GM18519 (cell line): ENCODE measurements at regions not wholly inside any gene's neighbourhood (a gene's known extent, or its start where the extent isn't known, plus 50 kb on each side); places are given as distances from the start of the nearest gene placed in this dataset.

ENCODE experiments used
- ATAC-seq: cut with Tn5 transposase; IDR thresholded peaks from one replicate; pipeline ENCODE4 v1.9.1; 2021; ENCODE audit warnings: mild to moderate bottlenecking, moderate library complexity; ENCODE audit not compliant: unreplicated experiment, low FRiP score

DNA sequence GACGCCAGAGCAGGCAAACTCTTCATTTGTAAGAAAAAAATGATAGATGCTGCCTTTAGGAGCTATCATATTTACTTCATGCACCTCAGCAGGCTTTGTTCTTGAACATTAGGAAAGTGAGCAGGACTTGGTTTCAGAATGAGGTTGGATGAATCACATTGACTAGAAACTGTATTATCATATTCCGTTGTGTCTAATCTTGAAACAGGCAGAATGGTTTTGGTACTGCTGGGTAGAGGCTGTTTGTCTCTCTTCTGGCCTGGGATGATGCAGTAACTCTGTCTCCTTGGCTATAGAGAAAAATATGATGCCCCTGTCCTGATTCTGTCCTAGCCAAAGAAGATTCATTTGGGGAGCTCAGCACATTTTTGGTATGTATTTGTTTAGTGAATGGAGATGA, 344.2 kb upstream of the GRM7 start:
- ATAC-seq: no peak

DNA sequence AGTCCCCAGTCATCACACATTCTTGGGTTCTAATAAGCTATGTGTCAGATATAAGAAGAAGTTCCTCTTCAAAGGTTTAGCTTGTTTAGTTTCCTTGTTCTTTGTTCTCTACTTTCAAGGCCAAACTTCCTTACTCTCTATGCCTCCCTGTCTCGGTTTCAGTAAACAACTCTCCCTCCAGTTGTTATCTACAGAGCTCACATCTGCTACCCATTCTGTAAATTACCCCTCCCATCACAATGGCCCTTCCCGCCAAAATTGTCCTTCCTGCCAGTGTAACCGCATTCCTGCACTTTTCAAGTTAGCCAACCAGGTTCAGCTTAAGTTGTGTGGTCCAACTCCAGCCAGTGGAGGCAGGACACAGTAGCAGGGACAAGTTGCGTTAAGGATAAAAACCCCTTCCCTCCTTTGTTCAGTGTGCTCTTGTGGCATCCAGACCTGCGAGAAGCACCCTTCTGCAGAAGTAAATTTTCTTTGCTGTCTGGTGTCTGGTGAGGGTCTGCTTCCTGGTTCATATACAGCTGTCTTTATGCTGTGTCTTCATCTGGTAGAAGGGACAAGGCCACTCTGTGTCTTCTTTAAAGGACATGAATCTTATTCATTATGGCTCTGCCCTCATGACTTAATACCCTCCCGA, 342.1 kb upstream of the GRM7 start:
- no peak for ATAC-seq

DNA sequence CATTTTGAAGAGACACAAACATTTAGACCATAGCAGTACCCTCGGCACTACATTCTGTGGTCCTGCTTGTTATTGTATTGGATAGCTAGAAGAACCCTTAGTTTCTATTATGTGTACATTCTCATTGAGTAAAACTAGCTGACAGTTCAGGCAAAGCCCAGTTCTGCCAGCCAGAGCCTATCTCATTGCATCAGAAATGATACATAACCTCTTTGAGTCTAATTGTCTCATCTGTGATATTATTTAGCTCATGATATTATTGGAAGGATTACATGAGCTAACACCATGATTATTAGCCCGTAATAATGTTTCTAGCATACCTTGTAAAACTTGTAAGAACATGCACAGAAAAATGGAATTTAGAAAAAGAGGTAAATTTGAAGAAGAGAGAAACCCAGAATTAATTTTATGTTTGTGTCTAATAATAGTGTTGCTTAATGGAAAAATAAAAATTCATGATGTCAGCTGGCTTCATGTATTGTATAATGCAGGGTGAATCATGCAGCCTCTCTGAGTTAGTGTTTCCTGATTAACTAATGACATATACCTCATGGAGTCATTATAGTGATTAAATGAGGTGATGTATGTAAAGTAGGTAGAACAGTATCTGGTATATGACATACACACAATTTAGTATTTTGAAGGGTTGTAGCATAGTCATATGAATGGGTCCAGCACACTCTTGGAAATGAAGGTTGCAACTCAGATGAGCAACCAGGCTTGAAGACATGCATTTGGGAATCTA, 339.4 kb upstream of the GRM7 start:
- no peak for ATAC-seq

DNA sequence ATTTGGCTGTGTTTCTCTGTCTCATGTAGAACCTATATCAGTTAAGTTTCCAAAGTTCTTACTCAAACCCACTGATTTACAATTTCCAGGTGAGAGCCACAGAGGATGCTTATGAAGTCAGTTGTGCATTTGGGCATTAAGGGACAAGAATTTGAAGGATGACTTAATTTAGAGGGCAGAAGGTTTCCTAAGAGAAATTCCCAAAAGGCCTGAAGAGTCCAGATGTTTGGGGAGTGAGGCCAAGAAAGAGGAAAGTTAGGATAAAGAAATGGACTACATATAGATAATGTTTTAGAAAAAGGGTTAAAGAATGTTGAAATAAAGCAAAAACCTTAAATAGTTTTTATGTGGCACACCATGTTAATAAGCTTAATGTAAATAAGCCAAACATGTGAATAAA, 338.7 kb upstream of the GRM7 start:
- no peak for ATAC-seq

DNA sequence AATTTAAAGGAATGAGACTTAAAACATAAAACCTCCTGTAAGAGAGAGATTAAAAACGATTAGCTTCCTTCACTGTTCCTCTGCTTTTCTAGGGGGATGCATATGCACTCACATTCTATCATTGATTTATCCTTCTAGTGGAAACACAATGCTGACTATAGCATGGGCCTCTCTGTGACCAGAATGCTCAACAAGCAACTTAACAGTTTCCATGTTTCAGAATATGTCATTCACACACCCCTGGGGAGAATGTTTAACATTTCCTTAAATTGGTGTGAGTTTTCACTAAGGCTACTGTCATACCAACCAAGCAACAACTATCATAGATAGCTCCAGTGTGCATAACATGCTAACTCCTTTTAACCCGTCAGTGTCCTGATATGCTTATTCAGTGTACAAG, 337.9 kb upstream of the GRM7 start:
- no peak for ATAC-seq

DNA sequence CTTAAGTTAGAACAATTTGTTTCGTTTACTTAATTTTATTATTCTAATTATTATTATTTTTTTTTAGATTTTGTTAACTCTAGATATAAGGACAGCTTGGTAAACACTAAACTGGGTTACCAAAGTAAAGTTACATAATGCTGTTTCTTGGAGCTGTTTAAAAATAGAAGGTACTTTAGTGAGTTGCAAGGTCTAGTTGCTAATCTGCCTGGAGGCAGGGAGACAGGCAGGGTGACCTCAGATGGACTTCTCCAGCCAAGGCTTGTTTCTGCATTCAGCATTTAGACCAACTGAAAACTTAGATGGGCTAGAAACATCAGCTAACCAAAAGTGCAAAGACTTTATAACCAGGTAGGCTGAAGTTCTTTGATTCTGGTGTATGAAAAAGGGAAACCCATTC, 336.4 kb upstream of the GRM7 start:
- no peak for ATAC-seq

DNA sequence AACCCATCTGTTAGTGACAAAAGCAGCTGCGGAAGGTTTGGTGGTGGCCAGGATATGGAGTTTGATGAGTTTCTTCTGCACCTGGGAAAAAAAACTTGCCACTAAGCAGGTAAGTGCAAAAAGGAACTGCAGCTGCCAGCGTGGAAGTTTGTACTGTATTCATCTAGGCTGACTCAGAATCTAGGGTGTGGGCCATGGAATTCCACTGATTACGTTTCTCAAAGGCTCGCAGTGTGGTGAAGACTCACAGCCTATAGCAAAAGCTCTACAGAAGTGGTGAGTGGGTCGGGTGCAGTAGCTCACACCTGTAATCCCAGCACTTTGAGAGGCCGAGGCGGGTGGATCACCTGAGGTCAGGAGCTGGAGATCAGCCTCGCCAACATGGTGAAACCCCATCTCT, 334.6 kb upstream of the GRM7 start:
- no peak for ATAC-seq

DNA sequence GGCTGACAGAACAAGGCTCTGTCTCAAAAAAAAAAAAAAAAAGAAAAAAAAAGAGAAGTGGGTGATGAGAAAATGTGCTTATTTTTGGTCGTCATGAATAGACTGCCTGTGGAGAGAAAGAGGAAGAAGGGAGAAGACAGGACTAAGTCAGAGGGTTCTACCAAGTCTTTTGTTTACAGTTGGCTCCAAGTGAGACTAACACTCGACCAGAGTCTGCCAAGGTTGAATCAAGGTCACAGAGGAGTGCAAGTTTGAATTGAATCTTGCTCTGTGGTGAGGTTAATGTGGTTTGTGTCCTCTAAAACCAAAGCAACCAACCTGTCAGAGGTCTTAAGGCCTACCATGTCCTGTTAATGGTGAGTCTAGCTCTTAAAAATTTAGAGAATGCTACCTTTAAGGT, 334.1 kb upstream of the GRM7 start:
- ATAC-seq: no peak

DNA sequence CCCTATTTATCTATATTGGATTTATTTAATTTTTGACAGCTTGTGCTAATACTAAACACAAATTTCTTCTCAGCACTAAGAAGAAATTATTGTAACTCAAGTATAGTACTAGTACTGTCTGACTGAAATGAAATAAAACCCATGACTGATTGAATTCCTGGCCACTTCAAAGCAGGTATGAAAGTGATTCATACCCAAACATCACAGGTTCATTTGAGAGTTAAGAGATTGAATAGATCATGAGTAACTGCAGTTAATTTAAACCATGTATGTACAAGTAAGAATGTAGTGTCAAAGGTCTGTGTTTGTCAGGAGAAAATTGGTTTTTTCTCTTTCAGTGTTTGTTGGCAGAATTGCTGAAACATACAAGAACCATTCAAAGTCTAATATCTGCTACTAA, 332.0 kb upstream of the GRM7 start:
- no peak for ATAC-seq

DNA sequence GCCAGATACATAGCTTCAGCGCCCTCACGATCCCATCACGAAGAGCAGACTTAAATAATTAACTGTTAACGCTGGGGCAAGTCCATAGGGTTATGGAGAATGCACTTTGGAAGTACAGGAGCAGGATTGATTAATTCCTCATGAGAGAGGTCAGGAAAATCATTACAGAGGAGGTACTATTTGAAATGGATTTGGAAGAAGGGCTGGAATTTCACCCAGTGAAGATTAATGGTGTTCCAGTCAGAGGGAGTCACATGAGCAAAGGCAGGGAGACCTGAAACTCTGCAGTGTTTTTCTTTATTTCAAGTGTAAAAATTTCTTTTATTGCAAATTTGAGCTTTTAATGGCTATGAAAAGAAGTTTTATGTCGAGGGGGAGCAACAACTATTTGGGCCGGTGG, 329.8 kb upstream of the GRM7 start:
- no peak for ATAC-seq

DNA sequence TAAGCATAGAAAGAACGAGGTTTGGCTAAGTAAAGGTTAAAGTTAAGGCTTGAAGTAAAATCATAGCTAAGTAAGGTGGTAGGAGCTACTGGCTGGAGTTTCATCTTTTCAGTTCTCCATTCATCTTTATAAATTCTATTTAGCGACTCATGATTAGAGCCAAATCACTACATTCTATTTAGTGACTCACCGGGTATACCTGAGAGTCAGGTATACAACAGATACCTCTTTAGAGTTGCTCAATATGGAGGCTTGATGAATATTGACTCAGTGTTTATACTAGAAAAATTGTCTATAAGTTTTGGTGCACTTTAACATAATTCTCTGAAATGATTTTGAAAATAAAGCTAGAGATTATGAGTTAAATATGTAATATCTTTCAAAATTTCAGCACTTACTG, 328.8 kb upstream of the GRM7 start:
- ATAC-seq: no peak

DNA sequence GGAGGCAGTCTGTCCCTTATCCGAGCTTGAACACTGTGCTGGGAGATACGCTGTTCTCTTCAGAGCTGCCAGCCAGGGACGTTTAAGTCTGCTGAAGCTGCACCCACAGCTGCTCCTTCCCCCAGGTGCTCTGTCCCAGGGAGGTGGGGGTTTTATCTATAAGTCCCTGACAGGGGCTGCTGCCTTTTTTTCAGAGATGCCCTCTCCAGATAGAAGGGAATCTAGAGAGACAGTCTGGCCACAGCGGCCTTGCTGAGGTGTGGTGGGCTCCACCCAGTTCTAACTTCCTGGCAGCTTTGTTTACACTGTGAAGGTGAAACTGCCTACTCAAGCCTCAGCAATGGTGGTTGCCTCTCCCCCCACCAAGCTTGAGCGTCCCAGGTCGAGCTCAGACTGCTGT, 319.9 kb upstream of the GRM7 start:
- ATAC-seq: no peak

DNA sequence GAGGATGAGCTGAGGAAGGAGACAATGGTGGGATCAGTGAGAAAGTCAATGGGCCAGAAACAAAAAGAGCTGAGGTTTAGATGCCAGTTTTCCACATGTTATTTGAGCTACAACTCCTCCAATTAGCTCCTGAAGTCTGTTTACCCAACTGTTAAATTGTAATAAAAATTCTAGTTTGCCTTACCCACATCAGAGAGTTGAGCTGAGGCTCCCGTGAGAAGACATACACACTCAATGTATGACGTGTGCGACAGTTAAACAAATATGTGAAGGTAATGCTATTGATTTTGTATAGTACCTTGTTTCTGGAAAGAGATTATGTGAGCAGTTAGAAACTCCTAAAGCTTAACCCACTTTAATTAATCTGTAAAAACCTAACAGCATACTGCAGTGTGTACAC, 318.1 kb upstream of the GRM7 start:
- ATAC-seq: no peak

DNA sequence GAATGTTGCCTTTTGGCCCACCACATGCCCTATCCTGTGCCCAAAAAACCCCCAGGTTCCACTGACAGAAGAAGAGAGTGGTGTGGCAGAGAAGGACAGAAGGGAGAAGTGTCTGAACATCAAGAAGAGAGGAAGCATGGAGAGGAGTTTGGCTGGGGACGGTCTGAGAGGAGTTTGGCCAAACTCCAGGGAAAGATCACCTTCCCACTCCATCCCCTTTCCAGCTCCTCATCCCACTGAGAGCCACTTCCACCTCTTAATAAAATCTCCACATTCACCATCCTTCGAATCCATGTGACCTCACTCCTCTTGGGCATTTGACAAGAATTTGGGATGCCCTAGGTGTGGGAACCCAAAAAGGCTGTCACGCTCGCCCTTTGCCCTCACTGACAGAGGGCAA, 311.6 kb upstream of the GRM7 start:
- no peak for ATAC-seq

DNA sequence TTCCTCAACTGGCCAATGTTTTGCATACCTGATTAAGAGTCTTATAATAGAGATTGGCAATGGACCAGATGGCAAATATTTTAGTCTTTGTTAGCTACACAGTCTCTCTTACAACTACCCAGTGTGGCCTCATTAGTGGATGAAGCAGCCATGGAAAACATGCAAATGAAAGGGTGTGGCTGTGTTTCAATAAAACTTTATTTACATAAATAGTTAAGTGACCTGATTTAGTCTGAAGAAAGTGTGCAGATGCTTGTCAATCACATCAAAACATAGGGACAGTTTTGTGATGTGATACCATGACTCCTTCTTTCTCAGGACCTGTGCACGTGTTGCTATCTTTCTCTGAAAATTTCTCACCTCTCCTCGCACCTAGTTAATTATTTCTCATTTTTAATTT, 309.8 kb upstream of the GRM7 start:
- ATAC-seq: no peak

DNA sequence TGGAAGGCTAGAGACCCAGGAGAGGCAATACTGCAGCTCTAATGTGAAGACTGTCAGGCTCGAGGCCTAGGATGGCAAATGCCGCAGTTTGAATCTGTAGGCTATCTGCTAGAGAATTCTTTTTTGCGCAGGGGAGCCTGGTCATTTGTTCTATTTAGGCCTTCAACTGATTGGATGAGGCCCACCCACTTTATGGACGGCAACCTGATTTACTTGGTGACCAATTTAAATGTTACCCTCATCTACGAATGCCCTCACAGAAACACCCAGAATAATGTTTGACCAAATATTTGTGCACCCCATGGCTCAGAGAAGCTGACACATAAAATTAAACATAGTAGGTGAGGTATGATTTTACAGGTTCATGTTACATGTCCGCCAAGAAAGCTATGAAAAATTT, 300.7 kb upstream of the GRM7 start:
- ATAC-seq: no peak

DNA sequence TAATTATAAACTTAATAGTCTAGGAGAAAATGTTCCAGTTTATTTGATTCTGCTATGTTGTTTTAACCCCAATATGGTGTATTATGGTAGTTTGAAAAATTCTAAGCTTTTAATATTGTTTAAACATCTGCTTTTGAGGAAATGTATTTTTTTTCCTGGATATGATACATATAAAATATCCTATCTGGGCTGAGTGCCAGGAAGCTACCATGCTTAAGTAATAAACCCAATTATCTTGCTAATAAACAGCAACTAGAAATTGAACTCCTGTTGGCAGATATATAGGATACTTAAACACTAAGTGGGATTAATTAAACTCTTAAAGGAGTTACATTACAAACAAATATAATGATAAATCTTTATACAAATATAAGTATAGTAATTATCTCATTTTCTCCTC, 293.7 kb upstream of the GRM7 start:
- no peak for ATAC-seq

DNA sequence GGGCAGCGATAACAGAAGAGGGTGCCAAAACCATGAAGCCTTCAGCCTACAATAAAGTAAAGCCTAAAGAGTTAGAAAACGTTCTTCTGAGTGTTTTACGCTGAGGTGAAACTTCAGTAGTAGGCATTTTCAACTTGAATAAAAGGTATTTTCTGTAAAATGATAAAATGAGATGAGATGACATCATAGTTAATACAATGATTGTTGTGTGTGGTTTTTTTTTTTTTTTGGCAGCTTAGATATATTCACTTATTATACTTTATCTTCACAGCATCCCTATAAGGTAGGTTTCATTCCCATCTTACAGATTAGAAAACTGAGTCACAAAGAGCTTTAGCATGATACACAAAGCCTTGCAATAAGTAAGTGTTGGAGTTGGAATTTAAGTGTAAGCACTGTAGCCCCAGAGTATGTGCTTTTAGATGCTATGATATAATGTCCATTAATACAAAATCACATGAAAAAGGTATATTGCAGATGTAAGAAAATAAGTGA, 291.9 kb upstream of the GRM7 start:
- ATAC-seq: no peak

DNA sequence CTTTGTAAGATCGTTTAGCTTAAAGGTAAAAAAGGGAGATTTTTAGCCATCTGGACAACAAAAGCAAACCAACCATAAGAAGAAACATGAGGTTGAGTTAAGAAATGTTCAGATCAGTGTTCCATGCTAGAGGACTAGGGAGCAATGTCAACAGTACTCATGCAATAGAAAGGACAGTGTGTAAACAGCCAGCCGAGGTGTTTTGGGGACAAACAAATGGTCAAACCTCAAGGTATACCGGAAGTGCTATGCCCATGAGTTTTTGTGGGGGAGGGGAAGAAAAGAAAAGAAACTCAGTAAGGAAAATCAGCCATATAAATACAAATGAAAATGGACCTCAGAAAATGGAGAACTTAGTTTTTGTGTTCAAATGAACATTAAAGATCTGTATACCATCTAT, 289.5 kb upstream of the GRM7 start:
- no peak for ATAC-seq

DNA sequence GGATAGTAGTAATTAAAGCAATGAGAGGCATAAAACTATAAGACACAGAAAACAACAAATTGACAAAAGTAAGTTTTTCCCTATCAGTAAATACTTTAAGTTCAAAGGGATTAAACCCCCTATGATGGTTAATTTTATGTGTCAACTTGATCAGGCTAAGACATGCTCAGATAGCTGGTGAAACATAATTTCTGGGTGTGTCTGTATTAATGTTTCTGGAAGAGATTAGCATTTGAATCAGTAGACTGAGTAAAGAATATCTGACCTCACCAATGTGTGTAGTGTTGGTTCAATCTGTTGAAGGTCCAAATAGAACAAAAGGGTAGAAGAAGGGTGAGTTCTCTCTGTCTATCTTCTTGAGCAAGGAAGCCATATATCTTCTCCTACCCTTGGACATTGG, 283.3 kb upstream of the GRM7 start:
- ATAC-seq: no peak

DNA sequence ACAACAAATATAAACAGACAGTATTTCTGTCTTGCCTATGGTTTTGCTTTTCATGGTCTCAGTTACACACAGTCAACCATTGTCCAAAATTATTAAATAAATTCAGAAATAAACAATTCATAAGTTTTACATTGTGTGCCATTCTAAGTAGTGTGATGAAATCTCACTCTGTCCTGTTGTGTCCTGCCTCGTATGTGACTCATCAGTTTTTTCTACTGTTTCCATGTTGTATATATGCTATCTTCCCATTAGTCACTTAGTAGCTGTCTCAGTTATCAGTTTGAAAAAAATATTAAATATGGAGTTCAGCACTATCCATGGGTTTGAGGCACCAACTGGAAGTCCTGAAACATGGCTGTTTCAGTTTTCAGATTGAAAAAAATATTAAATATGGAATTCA, 282.4 kb upstream of the GRM7 start:
- no peak for ATAC-seq

DNA sequence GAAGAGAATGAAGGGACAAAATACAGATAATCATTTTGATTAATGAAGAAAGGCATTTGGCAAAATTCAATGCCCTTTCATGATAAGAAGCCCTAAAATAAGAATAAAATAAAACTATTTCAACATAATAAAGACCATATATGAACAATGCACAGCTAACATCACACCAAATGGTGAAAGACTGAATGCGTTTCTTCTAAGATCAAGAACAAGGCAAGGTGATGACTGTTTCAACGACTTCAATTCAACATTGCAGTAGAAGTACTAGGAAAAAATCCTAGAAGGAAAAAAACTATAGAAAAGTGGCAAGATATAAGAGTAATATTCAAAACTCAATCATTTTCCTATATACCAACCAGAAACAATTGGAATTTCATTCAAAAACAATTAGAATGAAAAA, 280.1 kb upstream of the GRM7 start:
- no peak for ATAC-seq
